B cell (primary cell): ENCODE measurements at regions not wholly inside any gene's neighbourhood (a gene's known extent, or its start where the extent isn't known, plus 50 kb on each side); places are given as distances from the start of the nearest gene placed in this dataset.

Source experiments
- ATAC-seq: fragments of 200-7000 bp; cut with Tn5 transposase; one replicate; pipeline ENCODE4 v1.10.0; 2021; ENCODE audit warnings: low read depth, mild to moderate bottlenecking, moderate number of reproducible peaks, moderate library complexity
- CTCF ChIA-PET: fragments of 350-600 bp; sonication (Branson Sonifier 250); formaldehyde crosslinking; loops from one replicate; lab custom pipeline; 2021; ENCODE audit warnings: antibody characterized with exemption, inconsistent platforms; lab: Charles Lee
- POLR2A ChIA-PET: fragments of 350-600 bp; sonication (Branson Sonifier 250); formaldehyde crosslinking; loops from one replicate; lab custom pipeline; 2021; ENCODE audit warnings: antibody characterized with exemption; lab: Charles Lee
- DNase-seq: peaks from one replicate; pipeline ENCODE4 v3.0.0; 2013
- H2AFZ ChIP-seq: 2 replicates; pipeline ENCODE4 v1.6.1; 2012; ENCODE audit warnings: mild to moderate bottlenecking, low read depth, low read length; ENCODE audit not compliant: insufficient read depth, poor library complexity, severe bottlenecking
- H3K27ac ChIP-seq, 2 donors: 1 replicate in 1 of 2; 2 replicates in 1 of 2; pipeline ENCODE4 v1.5.1; 2012 to 2013; ENCODE audit warnings: low read length in 2 of 2, mild to moderate bottlenecking in 2 of 2, moderate library complexity in 1 of 2
- H3K27me3 ChIP-seq, 4 experiments: fragments of 200-600 bp in 1 of 4; sonication (generic) in 1 of 4; replicated peaks in 1 of 4; 1 replicate in 2 of 4; 2 replicates in 2 of 4; pipeline versions ENCODE4 v1.6.1 to v1.7.0; 2013 to 2016; ENCODE audit warnings: low read length in 3 of 4, mild to moderate bottlenecking in 2 of 4, mixed read lengths in 1 of 4, moderate library complexity in 1 of 4; ENCODE audit not compliant: insufficient read depth in 4 of 4, control insufficient read depth in 3 of 4; ENCODE audit errors: control extremely low read depth in 1 of 4
- H3K36me3 ChIP-seq, 2 experiments: replicated peaks in 1 of 2; 1 replicate in 1 of 2; 2 replicates in 1 of 2; pipeline versions ENCODE4 v1.6.1 to v1.7.1; 2013; ENCODE audit warnings: low read length in 1 of 2; ENCODE audit not compliant: insufficient read depth in 2 of 2, control insufficient read depth in 1 of 2; ENCODE audit errors: control extremely low read depth in 1 of 2, extremely low read depth in 1 of 2
- H3K4me1 ChIP-seq, 2 donors: fragments of 200-600 bp in 1 of 2; sonication (generic) in 1 of 2; 1 replicate in 1 of 2; 2 replicates in 1 of 2; pipeline versions ENCODE4 v1.5.1 to v1.6.1; 2013 to 2017; ENCODE audit warnings: low read length in 2 of 2; ENCODE audit not compliant: control insufficient read depth in 2 of 2, insufficient read depth in 2 of 2
- H3K4me2 ChIP-seq: replicated peaks from 2 replicates; pipeline ENCODE3; 2012; ENCODE audit warnings: mild to moderate bottlenecking, low read depth, low read length; ENCODE audit not compliant: poor library complexity, severe bottlenecking
- H3K4me3 ChIP-seq, 5 experiments: fragments of 200-600 bp in 1 of 5; sonication (generic) in 1 of 5; 1 replicate in 3 of 5; 2 replicates in 2 of 5; pipeline versions ENCODE4 v1.5.1 to v1.7.0; 2011 to 2016; ENCODE audit warnings: low read length in 4 of 5, mild to moderate bottlenecking in 4 of 5, low read depth in 2 of 5, control low read depth in 1 of 5, moderate library complexity in 1 of 5; ENCODE audit not compliant: insufficient read depth in 1 of 5; ENCODE audit errors: control extremely low read depth in 1 of 5, extremely low read depth in 1 of 5
- H3K79me2 ChIP-seq: fragments of 200-600 bp; sonication (generic); one replicate; pipeline ENCODE4 v1.6.0; 2016; ENCODE audit warnings: low read length; ENCODE audit not compliant: control insufficient read depth, insufficient read depth
- H3K9ac ChIP-seq: fragments of 200-600 bp; sonication (generic); 2 replicates; pipeline ENCODE4 v1.6.1; 2017; ENCODE audit warnings: mild to moderate bottlenecking, low read length, moderate library complexity
- H3K9me3 ChIP-seq, 3 donors: one replicate each; pipeline versions ENCODE4 v1.6.1 to v1.7.1; 2013; ENCODE audit warnings: low read length in 2 of 3; ENCODE audit not compliant: control insufficient read depth in 2 of 3, insufficient read depth in 1 of 3; ENCODE audit errors: control extremely low read depth in 1 of 3
- H4K20me1 ChIP-seq: 2 replicates; pipeline ENCODE4 v1.6.0; 2012; ENCODE audit warnings: mild to moderate bottlenecking, low read length; ENCODE audit not compliant: insufficient read depth, control insufficient read depth, poor library complexity, severe bottlenecking
- H3K27ac Mint-ChIP-seq: one replicate; pipeline ENCODE4 v1.8.0; 2021; ENCODE audit warnings: mixed read lengths
- H3K27me3 Mint-ChIP-seq: one replicate; pipeline ENCODE4 v1.8.0; 2021; ENCODE audit warnings: mixed read lengths
- H3K4me1 Mint-ChIP-seq: one replicate; pipeline ENCODE4 v1.8.0; 2021; ENCODE audit warnings: mixed read lengths
- H3K4me3 Mint-ChIP-seq: one replicate; pipeline ENCODE4 v1.8.0; 2021; ENCODE audit warnings: mixed read lengths
- H3K9me3 Mint-ChIP-seq: one replicate; pipeline ENCODE4 v1.8.0; 2022; ENCODE audit warnings: mixed read lengths; ENCODE audit not compliant: insufficient read depth
- EZH2 ChIP-seq: IDR thresholded peaks from 2 replicates; pipeline ENCODE4 v1.6.1; 2012; ENCODE audit warnings: borderline replicate concordance, low read depth, mild to moderate bottlenecking, moderate library complexity, low read length; ENCODE audit not compliant: insufficient read depth, poor library complexity, severe bottlenecking
- WGBS: methylation state at CpG from one replicate; pipeline ENCODE4 v1.1.5; 2013; ENCODE audit warnings: missing lambda C conversion rate; ENCODE audit not compliant: insufficient coverage; 5-methylcytosine and 5-hydroxymethylcytosine counted together
- intact Hi-C: fragments of 100-400 bp; cut with micrococcal nuclease; formaldehyde crosslinking; loops from one replicate; pipeline ENCODE4 v1.10.0; 2022
- TF ChIP-seq, protein P1 (sequence below): fragments of 200-600 bp; IDR thresholded peaks from one replicate; pipeline ENCODE4 v1.8.0; 2022; ENCODE audit warnings: antibody characterized with exemption, mild to moderate bottlenecking

DNA sequence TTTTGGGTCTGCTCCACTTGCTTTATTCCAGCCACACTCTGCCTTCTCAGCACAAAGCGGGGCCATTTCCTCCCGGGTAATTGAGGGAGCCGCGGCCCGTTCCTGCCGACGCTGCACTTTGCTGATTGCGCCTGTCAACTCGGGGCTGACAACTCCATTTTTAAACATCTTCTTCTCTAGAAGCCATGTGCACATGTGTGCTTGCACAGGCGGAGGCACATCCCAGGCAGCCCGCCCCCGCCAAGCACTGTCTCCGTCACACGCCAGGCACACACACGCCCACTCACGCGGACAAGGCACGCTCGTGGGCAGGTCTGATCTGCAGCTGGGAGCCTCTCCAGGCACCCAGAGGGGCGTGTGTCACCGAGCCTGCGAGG, 63.2 kb downstream of the ENGASE start:
- Histone ChIP-seq H3K9me3 (peaks cover 0 to 17% (median 0%) of the 10 kb centered on the region in 3 donors), H3K4me2 (no peak overlapping the region), H3K4me3 (no peak overlapping the region), H4K20me1 (no peaks in the 10 kb centered on the region), H3K36me3 (no peaks in the 10 kb centered on the region), H3K27ac (no peak overlapping the region), H2AFZ (no peak overlapping the region), H3K9ac (no peak overlapping the region), H3K4me1 (no peaks in the 10 kb centered on the region), H3K79me2 (no peaks in the 10 kb centered on the region), H3K27me3 (peaks cover 0 to 2% (median 1%) of the 10 kb centered on the region in 4 experiments)
- H3K27me3 Mint-ChIP-seq, result peaks cover 4% of the 10 kb centered on the region
- CTCF ChIA-PET, result no interaction called here
- WGBS, result 75% methylated on average over 22 of the region's 22 CpGs
- H3K4me1 Mint-ChIP-seq, result no peaks in the 10 kb centered on the region
- DNase-seq, result no peak
- ATAC-seq, result no peak
- POLR2A ChIA-PET, result no interaction called here
- no peaks in the 10 kb centered on the region for H3K9me3 Mint-ChIP-seq
- TF ChIP-seq EZH2, result no peak
- TF ChIP-seq, protein P1, sequence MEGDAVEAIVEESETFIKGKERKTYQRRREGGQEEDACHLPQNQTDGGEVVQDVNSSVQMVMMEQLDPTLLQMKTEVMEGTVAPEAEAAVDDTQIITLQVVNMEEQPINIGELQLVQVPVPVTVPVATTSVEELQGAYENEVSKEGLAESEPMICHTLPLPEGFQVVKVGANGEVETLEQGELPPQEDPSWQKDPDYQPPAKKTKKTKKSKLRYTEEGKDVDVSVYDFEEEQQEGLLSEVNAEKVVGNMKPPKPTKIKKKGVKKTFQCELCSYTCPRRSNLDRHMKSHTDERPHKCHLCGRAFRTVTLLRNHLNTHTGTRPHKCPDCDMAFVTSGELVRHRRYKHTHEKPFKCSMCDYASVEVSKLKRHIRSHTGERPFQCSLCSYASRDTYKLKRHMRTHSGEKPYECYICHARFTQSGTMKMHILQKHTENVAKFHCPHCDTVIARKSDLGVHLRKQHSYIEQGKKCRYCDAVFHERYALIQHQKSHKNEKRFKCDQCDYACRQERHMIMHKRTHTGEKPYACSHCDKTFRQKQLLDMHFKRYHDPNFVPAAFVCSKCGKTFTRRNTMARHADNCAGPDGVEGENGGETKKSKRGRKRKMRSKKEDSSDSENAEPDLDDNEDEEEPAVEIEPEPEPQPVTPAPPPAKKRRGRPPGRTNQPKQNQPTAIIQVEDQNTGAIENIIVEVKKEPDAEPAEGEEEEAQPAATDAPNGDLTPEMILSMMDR, result no peak
- no peak overlapping the region for H3K4me3 Mint-ChIP-seq
- no peak overlapping the region for H3K27ac Mint-ChIP-seq
- intact Hi-C loops, result no loop called here

DNA sequence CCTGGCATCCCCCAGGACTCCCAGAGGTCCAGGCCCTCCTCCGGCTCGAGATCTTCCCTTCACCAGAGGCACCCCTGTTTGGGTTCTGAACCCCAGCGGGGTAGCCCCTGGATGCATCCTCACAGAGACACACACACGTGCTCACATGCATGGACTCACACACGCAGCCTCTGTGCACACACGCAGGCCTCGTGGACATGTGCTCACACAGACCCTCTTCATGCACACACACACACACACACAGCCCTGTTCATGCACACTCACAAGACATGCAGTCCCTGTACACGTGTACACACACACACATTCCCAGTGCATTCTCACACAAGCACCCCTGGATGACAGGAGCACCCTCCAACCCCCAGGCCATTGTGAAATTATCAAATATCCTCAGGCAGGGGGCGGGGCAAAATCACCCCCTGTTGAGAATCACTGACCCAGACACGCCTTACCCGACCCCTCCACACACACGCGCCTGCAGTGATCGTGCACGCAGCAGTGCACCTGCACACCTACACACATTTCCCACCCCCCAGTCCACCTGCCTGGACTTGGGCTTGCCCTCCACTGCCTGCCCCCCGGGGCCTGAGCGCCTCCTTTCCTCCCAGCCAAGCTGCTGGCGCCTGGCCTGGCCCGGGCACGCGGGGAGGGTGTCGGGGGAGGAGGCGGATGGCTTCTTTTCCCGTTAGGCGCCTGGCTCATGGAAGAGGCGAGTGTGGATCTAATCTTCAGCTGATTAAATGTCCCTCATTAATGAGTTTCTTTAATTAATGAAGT, 62.6 kb downstream of the ENGASE start:
- Mint-ChIP-seq H3K4me1 (no peaks in the 10 kb centered on the region), H3K27ac (no peak overlapping the region), H3K4me3 (no peak overlapping the region), H3K9me3 (no peaks in the 10 kb centered on the region), H3K27me3 (peaks cover 4% of the 10 kb centered on the region)
- H3K27ac ChIP-seq, result no peak overlapping the region
- TF ChIP-seq EZH2, result no peak
- TF ChIP-seq, protein P1, result no peak
- DNase-seq (no peak), ATAC-seq (no peak)
- POLR2A ChIA-PET, result no interaction called here
- H4K20me1 ChIP-seq, result no peaks in the 10 kb centered on the region
- H3K27me3 ChIP-seq, result peaks cover 0 to 2% (median 1%) of the 10 kb centered on the region in 4 experiments
- CTCF ChIA-PET, result no interaction called here
- no peak overlapping the region for H3K9ac ChIP-seq
- WGBS, result 73% methylated on average over 21 of the region's 26 CpGs
- intact Hi-C loops, result no loop called here
- no peak overlapping the region for H3K4me3 ChIP-seq
- H3K4me2 ChIP-seq, result no peak overlapping the region
- no peaks in the 10 kb centered on the region for H3K4me1 ChIP-seq
- H3K9me3 ChIP-seq, result peaks cover 0 to 17% (median 0%) of the 10 kb centered on the region in 3 donors
- no peaks in the 10 kb centered on the region for H3K79me2 ChIP-seq
- H3K36me3 ChIP-seq, result no peaks in the 10 kb centered on the region
- H2AFZ ChIP-seq, result no peak overlapping the region
